ENCODE measurements at regions not wholly inside any gene's neighbourhood (a gene's known extent, or its start where the extent isn't known, plus 50 kb on each side); places are given as distances from the start of the nearest gene placed in this dataset.

- DNase-seq (ENCODE audit: low read depth): no peak
Observed at GRCh38 chr13:97562962-97563361, 129.0 kb downstream of the RAP2A start.

- no peak for DNase-seq (ENCODE audit: low read depth)
Observed at GRCh38 chr13:97564956-97565355, 131.0 kb downstream of the RAP2A start.

- no peak for DNase-seq (ENCODE audit: low read depth)
Observed at GRCh38 chr13:97565906-97566305, 131.9 kb downstream of the RAP2A start.

- DNase-seq (ENCODE audit: low read depth): no peak
Observed at GRCh38 chr13:97566907-97567306, 132.9 kb downstream of the RAP2A start.

GRCh38 chr13:97567510-97568243, 133.7 kb downstream of the RAP2A start:
- DNase-seq (ENCODE audit: low read depth): peak; percentile 17

- no peak for DNase-seq (ENCODE audit: low read depth)
Observed at GRCh38 chr13:97568850-97569249, 134.9 kb downstream of the RAP2A start.

- no peak for DNase-seq (ENCODE audit: low read depth)
Observed at GRCh38 chr13:97569841-97570240, 135.9 kb downstream of the RAP2A start.

GRCh38 chr13:97570442-97570841, 136.5 kb downstream of the RAP2A start:
- no peak for DNase-seq (ENCODE audit: low read depth)

GRCh38 chr13:97573011-97573410, 139.0 kb downstream of the RAP2A start:
- no peak for DNase-seq (ENCODE audit: low read depth)

GRCh38 chr13:97574926-97575325, 141.0 kb downstream of the RAP2A start:
- DNase-seq (ENCODE audit: low read depth): no peak

GRCh38 chr13:97577026-97577425, 143.1 kb downstream of the RAP2A start:
- no peak for DNase-seq (ENCODE audit: low read depth)

- no peak for DNase-seq (ENCODE audit: low read depth)
Observed at GRCh38 chr13:97582170-97582569, 148.2 kb downstream of the RAP2A start.

- no peak for DNase-seq (ENCODE audit: low read depth)
Observed at GRCh38 chr13:97583907-97584497, 150.0 kb downstream of the RAP2A start.

GRCh38 chr13:97586941-97587340, 153.0 kb downstream of the RAP2A start:
- no peak for DNase-seq (ENCODE audit: low read depth)

- no peak for DNase-seq (ENCODE audit: low read depth)
Observed at GRCh38 chr13:97588993-97589392, 155.0 kb downstream of the RAP2A start.

- DNase-seq (ENCODE audit: low read depth): peak; percentile 16
Observed at GRCh38 chr13:97600458-97601075, 166.6 kb downstream of the RAP2A start.

- DNase-seq (ENCODE audit: low read depth): no peak
Observed at GRCh38 chr13:97615266-97615665, 181.3 kb downstream of the RAP2A start.

GRCh38 chr13:97616385-97616784, 182.4 kb downstream of the RAP2A start:
- no peak for DNase-seq (ENCODE audit: low read depth)

- DNase-seq (ENCODE audit: low read depth): no peak
Observed at GRCh38 chr13:97621025-97621424, 187.1 kb downstream of the RAP2A start.

- no peak for DNase-seq (ENCODE audit: low read depth)
Observed at GRCh38 chr13:97621631-97622030, 187.7 kb downstream of the RAP2A start.

GRCh38 chr13:97627566-97627965, 193.6 kb downstream of the RAP2A start:
- DNase-seq (ENCODE audit: low read depth): peak; percentile 45

GRCh38 chr13:97629601-97630272, 195.8 kb downstream of the RAP2A start:
- DNase-seq (ENCODE audit: low read depth): no peak

- no peak for DNase-seq (ENCODE audit: low read depth)
Observed at GRCh38 chr13:97630725-97631124, 196.8 kb downstream of the RAP2A start.

All from GM04503 (cell line).